ENCODE measurements at regions not wholly inside any gene's neighbourhood (a gene's known extent, or its start where the extent isn't known, plus 50 kb on each side); places are given as distances from the start of the nearest gene placed in this dataset.
"Not testable (repeated sequence)": the region's sequence is repeated elsewhere in the genome, so short reads cannot be mapped to it uniquely, and the experiment has no call there.

DNA sequence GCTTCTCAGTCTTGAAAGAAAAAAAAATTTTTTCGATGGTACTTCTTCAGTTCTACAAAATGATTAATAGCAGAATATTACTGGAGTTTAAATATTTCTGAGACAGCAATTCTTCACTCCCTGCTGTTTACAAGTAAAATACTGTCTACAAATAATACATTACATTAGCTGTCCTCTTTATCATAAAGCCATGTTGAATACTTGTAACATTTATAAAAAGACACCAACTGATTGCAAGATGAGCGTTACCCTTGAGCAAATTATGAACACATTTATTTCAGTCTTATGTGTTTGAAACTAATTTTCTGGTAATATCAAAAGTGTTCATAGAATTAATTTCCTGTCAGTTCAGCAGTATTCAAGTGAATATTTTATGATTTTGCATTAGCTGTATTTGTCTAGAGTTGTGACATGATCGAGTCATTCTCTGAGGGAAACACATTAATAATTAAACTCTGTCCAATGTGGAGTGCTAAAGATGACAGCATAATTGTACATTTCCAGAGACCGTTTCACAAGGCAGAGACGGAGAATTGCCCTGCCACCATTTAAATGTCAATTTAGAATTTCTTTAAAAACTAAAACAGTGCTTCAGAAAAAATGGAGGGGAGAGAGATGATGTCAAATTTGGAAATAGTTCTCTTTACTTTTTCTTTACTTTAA is 1359.0 kb upstream of the ADGRL4 start:
- H3K4me3 ChIP-seq (ENCODE audit: low read depth, low read length), result no peak overlapping the region
- no peak for DNase-seq (ENCODE audit: low read depth)

DNA sequence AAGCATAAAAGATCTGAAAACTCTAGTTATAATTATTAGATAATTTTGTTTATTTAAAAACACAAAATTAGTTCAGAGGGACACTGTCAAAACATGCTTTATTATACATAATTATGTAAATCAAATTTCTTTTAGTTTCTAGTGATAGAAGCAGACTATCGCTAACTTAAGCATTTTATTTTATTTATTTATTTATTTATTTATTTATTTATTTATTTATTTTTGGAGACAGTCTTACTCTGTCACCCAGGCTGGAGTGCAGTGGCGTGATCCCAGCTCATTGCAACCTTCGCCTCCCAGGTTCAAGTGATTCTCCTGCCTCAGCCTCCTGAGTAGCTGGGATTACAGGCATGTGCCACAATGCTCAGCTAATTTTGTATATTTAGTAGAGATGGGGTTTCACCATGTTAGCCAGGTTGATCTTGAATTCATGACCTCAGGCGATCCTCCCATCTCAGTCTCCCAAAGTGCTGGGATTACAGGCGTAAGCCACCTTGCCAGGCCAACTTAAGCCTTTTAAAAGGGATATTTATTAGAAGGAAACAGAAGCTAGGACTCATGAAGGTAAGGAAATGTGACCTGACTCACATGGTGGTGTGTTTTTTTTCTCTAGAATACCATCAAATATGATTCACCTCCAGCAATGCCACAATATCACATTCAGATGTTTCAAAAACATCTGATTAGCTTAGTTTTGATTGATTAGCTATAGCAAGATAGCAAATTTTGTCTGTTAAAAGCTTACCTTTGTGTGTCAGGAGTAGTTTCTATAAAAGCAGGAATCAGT is 1357.4 kb upstream of the ADGRL4 start:
- DNase-seq (ENCODE audit: low read depth), result no peak

DNA sequence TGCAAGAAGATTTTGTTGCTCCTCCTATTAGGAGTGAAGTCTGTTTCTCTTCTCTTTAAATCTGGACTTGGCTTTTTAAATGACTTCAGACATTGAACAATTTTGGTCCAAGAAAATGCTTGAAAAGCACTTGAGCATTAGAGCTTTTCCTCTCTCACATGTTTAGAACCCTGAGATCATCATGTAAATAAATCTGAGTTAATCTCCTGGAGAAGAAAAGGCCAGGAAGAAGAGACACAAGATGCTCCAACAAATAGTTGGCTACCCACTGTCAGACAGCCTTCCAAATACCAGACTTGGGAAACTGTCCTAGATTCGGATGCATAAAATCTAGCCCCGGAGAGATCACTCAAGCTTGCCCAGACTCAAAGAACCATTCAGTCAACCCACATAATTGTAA is 1353.1 kb upstream of the ADGRL4 start:
- no peak for DNase-seq (ENCODE audit: low read depth)
- H3K4me3 ChIP-seq (ENCODE audit: low read depth, low read length), result no peak overlapping the region

More for the DNA sequence above, 1357.4 kb upstream of the ADGRL4 start:
- no peak overlapping the region for H3K4me3 ChIP-seq (ENCODE audit: low read depth, low read length)

DNA sequence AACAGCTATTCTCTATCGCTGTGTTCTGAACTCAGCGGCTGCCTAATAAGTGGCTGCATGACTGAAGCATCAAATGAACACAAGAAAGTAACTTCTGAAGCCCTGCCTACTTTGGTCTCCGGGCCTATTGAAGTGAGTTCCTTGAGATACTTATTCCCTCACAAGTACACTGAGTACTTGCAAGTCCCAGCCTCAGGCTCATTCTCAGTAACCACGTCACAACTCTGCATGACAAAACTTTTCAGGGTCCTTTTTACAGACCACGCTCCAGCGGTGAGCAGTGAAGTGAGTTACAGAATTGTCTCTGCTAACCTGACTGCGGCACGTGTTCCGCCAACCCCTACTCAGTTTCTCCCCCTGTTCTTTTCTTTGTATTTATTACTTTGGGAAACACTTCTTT is 1342.7 kb upstream of the ADGRL4 start:
- DNase-seq (ENCODE audit: low read depth), result no peak
- no peak overlapping the region for H3K4me3 ChIP-seq (ENCODE audit: low read depth, low read length)

DNA sequence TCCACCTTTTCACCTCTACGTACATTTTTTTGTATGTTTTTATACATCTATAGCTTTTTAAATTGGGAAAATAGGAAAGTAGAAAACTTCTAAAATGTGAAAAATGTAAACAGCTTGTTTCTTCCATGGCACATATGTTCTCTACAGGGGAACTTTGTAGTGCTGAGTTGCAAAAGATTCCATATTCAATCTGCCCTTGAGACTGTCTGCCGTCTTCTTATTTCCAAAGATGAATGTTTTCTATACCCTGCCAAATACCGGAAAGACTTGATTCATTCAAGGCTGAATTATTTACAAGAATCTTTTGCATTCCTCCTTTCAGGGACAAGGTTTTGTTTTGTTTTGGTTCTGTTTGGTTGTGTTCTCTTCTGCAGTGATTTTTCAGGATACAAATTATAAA is 1334.5 kb upstream of the ADGRL4 start:
- H3K4me3 ChIP-seq (ENCODE audit: low read depth, low read length), result no peak overlapping the region
- DNase-seq (ENCODE audit: low read depth), result peak; percentile 8

DNA sequence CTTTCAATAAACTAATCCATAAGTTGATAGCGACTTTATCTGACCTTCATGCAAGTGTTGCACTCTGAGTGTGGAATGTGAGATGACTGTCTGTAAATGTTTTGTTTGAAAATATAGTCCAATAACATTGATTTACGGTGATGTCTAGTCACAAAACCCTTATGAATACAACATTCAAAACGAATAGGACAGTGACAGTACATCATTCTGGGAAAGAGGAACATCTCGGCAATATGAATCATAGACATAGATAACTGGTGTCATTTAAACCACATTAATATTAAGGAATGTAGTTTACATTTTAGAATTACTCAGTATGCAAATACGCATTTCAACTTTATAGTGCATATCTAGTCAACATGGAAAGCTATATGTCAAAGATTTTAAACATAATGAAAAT is 1311.6 kb upstream of the ADGRL4 start:
- H3K4me3 ChIP-seq (ENCODE audit: low read depth, low read length), result no peak overlapping the region
- DNase-seq (ENCODE audit: low read depth), result no peak

DNA sequence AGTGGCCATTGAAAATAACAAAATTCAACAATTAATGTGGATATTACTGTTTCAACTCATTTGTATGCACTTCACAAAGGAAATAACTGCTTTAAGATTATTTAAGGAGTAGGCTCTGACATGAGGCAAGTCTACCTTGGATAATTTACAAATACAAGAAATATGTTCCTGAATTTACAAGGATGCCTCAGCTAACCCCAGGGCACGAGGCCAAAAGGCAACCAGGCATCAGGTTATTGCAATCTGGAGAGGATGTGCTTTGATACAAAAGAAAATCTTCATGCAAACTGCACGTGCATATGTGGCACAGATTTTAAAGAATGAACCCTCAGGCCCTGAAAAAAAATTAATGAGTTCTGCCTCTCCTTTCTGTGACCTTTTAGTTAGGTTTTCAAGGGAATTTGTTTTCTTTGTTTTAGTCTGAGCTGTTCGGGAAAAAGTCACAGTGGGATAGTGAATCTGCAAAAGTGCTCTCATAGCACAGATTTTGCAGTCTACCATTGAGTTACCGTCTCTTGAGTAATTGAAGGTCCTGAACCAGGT is 1304.2 kb upstream of the ADGRL4 start:
- no peak overlapping the region for H3K4me3 ChIP-seq (ENCODE audit: low read depth, low read length)
- DNase-seq (ENCODE audit: low read depth), result no peak

DNA sequence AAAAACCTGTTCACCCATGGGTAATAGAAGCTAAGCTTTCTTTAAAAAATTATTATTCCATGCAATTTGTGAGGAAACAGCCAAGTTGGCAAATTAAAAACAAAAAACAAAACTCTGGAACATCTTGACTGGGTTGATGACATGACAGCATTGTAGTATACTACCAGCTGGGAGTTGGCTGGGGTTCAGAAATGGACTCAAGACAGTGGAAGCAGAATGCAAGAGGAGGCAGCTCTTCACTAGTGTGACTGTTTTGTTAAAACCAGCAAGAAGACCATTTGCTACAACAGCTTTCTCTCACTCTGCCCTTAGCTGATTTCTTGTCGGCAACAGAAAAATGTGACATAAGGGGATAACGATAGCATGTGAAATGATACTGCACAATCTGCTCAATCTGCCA is 1298.9 kb upstream of the ADGRL4 start:
- DNase-seq (ENCODE audit: low read depth), result no peak
- no peak overlapping the region for H3K4me3 ChIP-seq (ENCODE audit: low read depth, low read length)

DNA sequence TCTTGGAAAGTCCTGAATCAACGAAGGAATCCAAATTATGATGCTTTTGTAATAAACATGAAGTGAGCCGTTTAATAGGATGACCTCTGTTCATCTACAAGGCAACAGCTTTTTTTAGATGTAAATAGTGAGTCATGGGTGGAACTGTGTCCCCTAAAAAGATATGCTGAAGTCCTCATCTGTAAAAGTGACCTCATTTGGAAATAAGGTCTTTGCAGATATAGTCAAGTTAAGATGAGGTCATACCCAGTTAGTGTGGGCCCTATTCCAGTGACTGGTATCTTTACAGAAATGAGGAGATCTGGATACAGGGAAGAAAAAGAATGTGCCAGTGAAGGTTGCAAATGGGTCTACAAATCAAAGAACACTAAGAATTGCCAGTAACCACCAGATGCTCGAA is 1287.3 kb upstream of the ADGRL4 start:
- DNase-seq (ENCODE audit: low read depth), result no peak
- no peak overlapping the region for H3K4me3 ChIP-seq (ENCODE audit: low read depth, low read length)

DNA sequence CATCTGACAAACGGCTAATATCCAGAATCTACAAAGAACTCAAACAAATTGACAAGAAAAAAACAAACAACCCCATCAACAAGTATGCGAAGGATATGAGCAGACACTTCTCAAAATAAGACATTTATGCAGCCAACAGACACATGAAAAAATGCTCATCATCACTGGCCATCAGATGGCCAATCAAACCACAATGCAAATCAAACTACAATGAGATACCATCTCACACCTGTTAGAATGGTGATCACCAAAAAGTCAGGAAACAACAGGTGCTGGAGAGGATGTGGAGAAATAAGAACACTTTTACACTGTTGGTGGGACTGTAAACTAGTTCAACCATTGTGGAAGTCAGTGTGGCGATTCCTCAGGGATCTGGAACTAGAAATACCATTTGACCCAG is 1282.2 kb upstream of the ADGRL4 start:
- H3K4me3 ChIP-seq (ENCODE audit: low read depth, low read length), result not testable (repeated sequence)

DNA sequence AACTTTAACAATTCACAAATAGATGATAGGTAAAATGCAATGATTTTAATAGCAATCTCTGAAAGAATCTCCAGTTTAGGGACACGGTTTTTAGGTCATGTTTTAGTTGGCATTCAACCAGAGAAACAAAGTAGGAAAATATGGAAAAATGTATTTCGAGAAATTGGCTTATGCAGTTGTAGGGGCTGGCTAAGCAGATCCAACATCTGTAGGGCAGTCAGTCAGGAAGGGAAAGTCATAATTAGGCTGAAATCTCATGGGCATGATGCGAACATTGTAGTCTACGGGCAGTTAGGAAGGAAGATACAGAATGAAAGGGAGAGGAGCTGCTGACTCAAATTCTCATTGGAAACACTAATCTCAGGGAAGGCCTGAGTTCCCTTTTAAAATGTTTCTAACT is 1276.0 kb upstream of the ADGRL4 start:
- no peak overlapping the region for H3K4me3 ChIP-seq (ENCODE audit: low read depth, low read length)
- no peak for DNase-seq (ENCODE audit: low read depth)

More for the DNA sequence above, 1282.2 kb upstream of the ADGRL4 start:
- not testable (repeated sequence) for DNase-seq (ENCODE audit: low read depth)

DNA sequence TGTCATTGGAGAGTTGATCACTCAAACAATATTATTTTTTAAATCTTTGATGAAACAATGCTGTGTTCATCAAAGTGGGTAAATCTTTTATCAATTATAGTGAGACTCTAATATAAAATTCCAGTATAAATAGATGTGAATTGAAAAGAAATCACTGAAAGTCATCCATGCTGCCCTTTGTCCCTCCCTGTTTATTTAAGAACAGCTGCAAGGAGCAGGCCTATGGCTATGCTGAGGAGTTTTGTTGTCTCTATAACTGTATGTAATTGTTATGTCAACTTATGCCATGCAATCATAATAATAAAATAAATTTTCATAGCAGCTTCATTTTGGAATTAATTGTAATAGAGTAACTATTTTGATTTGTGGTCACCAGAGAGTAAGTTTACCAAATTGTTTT is 1272.4 kb upstream of the ADGRL4 start:
- no peak for DNase-seq (ENCODE audit: low read depth)

DNA sequence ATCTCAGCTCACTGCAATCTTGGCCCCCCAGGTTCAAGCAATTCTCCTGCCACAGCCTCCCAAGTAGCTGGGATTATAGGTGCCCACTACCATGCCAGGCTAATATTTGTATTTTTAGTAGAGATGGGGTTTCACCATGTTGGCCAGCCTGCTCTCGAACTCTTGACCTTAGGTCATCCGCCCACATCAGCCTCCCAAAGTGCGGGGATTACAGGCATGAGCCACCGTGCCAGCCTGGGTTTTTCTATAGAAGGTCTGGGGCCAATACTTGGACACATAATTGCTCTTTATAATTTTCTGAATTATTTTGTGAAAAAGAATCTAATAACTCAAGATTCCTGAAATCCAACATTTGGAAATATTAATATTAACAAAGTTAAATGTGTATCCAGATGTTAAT is 1267.7 kb upstream of the ADGRL4 start:
- no peak for DNase-seq (ENCODE audit: low read depth)

More for the DNA sequence above, 1272.4 kb upstream of the ADGRL4 start:
- no peak overlapping the region for H3K4me3 ChIP-seq (ENCODE audit: low read depth, low read length)

DNA sequence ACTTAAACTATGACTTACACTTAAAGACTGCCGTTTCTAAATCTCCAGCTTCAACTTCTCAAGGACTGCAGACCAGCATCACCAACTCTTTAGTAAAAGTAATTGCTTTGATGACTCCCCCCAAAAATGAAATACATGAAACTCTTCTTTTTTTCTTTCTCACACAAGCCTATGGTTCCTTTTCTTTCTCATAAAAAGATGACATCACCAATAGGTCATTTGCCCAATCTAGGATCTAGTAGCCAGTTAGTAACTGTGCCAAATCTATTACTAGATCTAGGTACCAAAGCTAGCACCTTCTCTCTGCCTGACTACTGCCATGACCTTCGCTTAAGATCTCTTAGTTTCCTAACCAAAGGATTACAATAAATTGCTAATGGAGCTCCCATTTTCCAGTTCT is 1266.0 kb upstream of the ADGRL4 start:
- H3K4me3 ChIP-seq (ENCODE audit: low read depth, low read length), result no peak overlapping the region
- no peak for DNase-seq (ENCODE audit: low read depth)

More for the DNA sequence above, 1267.7 kb upstream of the ADGRL4 start:
- no peak overlapping the region for H3K4me3 ChIP-seq (ENCODE audit: low read depth, low read length)

DNA sequence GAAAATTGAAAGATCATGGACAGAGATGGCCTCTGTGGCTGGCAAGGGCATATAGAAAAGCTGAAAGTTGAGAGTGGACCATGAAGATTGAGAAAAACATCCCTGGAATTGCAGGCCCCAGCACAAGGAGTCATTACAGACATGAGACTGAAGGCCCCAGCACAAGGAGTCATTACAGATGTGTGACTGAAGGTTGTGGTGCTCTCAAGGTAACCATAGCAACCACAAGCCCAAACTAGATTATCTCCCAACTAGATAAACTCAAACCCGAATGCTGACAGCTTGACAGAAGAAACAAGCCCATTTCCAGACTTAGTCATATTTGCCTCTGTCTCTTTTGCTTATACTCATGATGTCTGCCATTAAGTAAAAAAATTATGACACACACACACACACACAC is 1252.1 kb upstream of the ADGRL4 start:
- H3K4me3 ChIP-seq (ENCODE audit: low read depth, low read length), result no peak overlapping the region
- no peak for DNase-seq (ENCODE audit: low read depth)

DNA sequence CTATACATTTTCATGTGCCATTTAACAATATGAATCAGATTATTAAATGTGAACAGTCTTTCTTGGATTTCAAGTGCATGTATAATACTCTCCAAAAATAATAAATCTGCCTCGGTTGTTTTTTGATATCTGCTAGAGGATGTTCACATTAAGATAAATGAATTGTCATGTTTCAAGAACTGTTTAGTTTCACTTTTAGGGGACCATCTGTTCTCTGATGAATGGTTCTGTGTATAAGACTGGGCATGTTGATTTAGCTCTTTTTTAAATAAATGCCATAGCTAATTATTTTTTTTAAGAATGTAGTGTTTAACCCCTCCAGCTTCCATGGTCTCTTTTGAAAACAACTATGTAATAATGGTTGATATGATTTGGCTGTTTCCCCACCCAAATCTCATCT is 1245.1 kb upstream of the ADGRL4 start:
- no peak overlapping the region for H3K4me3 ChIP-seq (ENCODE audit: low read depth, low read length)
- no peak for DNase-seq (ENCODE audit: low read depth)

DNA sequence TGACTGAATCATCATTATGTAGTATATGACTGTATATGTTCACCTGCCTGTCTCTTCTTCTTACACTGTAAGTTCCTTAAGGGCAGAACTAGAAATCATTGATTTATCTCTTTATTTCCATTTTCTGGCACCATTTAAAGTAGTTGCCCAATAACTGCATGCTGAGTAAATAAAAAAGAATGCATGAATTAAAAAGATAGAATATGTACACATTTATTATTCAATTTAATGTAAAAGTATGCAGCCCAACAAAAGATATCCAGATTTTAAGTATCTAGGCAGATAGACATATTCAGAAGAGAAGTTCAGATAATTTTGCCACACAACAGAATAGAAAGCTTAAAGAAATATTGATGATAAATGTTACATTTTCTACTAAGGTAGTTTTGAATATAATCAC is 1244.6 kb upstream of the ADGRL4 start:
- DNase-seq (ENCODE audit: low read depth), result no peak
- H3K4me3 ChIP-seq (ENCODE audit: low read depth, low read length), result no peak overlapping the region

DNA sequence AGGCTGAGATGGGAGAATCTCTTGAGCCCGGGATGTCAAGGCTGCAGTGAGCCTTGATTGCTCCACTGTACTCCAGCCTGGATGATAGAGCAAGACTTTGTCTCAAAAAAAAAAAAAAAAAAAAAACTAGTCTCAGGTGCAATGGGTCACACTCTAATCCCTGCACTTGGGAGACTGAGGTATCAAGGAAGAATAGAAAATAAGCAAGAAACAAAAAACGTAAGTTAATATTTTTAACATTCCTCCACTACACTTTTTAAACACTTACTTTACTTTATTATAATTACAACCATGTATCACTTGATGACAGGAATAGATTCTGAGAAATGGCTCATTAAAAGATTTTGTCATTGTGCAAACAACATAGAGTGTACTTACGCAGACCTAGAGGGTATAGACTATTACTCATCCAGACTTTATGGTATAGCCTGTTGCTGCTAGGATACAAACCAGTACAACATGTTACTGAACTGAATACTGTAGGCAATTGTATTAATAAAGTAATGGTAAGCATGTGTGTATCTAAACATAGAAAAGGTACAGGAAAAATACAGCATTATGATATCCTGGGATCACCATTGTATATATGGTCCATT is 1244.1 kb upstream of the ADGRL4 start:
- peak; percentile 13 for DNase-seq (ENCODE audit: low read depth)
- H3K4me3 ChIP-seq (ENCODE audit: low read depth, low read length), result no peak overlapping the region

DNA sequence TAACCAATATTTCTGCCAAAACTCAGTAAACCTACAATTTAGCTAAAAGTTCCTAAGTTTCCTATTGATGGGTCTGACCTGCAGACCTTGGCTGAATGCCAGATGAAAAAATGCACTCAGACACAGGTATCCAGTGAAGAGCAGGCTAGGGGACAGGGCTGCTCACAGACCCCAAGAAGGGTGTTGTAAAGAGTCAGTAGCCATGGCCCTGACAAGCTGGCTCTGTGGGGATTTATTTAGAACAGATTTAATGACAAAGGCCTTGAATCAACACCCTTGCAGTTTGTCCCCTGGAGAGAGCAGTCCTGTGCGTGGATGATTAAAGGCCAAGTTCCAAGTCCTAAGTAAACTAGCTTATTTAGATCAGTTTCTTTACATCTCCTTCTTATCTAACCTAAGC is 1243.2 kb upstream of the ADGRL4 start:
- no peak for DNase-seq (ENCODE audit: low read depth)
- no peak overlapping the region for H3K4me3 ChIP-seq (ENCODE audit: low read depth, low read length)

DNA sequence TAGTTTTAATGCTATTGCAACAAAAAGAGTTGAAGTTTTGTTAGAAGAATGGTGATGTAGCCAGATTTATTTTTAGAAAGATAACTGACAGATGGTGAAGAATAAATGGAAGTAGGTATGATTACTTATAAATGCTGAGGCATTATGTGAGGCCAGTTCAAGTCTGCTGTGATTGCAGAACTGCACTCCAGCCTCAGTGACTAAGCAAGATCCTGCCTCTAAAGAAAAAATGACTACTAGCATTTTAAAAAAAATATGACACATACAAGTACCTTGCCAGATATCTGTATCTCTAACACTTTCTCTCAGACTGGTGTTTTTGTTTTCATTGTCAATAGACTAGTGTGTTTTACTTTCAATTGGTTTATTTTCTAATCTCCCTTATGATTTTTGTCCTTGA is 1242.4 kb upstream of the ADGRL4 start:
- DNase-seq (ENCODE audit: low read depth), result peak; percentile 31

More for the DNA sequence above, 1242.4 kb upstream of the ADGRL4 start:
- H3K4me3 ChIP-seq (ENCODE audit: low read depth, low read length), result no peak overlapping the region

Measured in skeletal muscle cell (primary cell).